Thyroid gland (tissue), 4 donors: ENCODE measurements at regions not wholly inside any gene's neighbourhood (a gene's known extent, or its start where the extent isn't known, plus 50 kb on each side); places are given as distances from the start of the nearest gene placed in this dataset.

Experiments used
- CTCF ChIP-seq, 6 experiments: fragments of 200-600 bp in 3 of 6; fragments of 450-650 bp in 3 of 6; sonication (generic) in 3 of 6; IDR thresholded peaks; one replicate each; pipeline ENCODE4 v1.5.1; 2016 to 2019; ENCODE audit warnings: antibody characterized with exemption in 6 of 6, mild to moderate bottlenecking in 2 of 6, inconsistent platforms in 1 of 6, moderate library complexity in 1 of 6
- POLR2A ChIP-seq, 2 donors: fragments of 450-650 bp; IDR thresholded peaks; one replicate each; pipeline ENCODE4 v1.6.1; 2017; ENCODE audit warnings: antibody characterized with exemption in 2 of 2, mild to moderate bottlenecking in 2 of 2, moderate library complexity in 1 of 2

DNA sequence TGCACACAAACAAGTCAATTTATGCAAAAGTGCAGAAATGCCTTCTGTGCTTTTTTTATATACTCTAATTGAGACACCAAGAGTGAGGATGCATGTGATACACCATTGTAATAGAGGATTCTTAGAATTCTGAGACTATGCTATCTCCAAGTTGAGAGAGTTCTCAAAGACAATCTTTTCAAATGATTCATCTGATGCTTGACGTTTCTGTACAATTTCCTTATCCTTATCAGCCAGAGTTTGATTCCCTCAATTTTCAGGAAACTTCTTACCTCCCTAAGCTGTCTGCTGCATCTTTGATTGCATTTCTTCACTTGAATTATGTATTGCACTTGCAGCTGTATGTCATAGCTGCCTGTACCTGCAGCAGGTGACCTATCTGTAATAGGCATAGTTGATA, 211.3 kb upstream of the SPAG17 start:
- TF ChIP-seq POLR2A (IDR thresholded peaks at IDR 0.05) (no peak), CTCF (IDR thresholded peaks at IDR 0.05) (no peak)
